ENCODE measurements at regions not wholly inside any gene's neighbourhood (a gene's known extent, or its start where the extent isn't known, plus 50 kb on each side); places are given as distances from the start of the nearest gene placed in this dataset.

DNA sequence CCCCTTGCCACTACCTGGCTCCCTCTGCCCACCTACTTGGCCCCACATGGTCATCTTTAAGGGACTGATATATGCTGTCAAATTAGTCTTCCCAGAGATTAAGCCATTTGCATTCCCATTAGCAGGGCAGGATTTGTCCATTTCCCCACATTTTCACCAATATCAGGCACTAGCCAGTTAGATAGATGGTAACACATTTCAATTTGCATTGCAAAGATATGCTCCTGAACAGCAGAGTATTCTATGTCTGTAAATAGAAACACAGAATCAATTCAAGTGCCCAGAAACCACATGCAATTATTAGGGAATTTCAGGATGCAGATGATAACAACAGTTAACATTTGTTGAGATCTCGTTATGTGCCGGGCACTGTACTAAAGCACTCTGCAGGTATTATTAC lies 92.6 kb upstream of the IL12B start:
- Histone ChIP-seq H3K27me3 (ENCODE audit: control insufficient read depth, insufficient read depth, low read length) (no peaks in the 10 kb centered on the region), H3K4me3 (ENCODE audit: low read depth, low read length) (no peak overlapping the region), H3K36me3 (ENCODE audit: control insufficient read depth, insufficient read depth, low read length) (no peaks in the 10 kb centered on the region)
- DNase-seq (ENCODE audit: low read depth) (no peak), FAIRE-seq (no peak)
- TF ChIP-seq CTCF (IDR thresholded peaks at IDR 0.05; ENCODE audit: insufficient read depth, low read length, severe bottlenecking) = no peak

DNA sequence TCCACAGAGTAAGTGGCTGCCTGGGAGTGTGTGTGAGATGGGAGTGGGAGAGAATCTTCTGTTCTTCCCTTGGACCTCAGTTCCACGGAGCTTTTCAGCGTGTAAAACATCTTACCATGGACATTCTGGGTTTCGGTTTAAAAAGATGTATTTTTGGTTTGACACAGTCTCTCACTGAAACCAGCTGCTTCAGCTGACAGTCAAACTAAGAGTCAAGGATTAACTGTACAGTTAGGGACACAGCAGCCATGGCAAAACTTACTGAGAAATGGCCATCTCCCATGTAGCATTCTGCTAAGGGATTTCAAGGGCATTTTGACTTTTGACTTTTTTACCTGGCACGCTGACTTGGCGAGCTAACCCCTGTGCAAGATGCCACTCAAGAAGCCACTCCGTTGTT lies 93.8 kb upstream of the IL12B start:
- no peak for TF ChIP-seq CTCF (IDR thresholded peaks at IDR 0.05; ENCODE audit: insufficient read depth, low read length, severe bottlenecking)
- FAIRE-seq = no peak

DNA sequence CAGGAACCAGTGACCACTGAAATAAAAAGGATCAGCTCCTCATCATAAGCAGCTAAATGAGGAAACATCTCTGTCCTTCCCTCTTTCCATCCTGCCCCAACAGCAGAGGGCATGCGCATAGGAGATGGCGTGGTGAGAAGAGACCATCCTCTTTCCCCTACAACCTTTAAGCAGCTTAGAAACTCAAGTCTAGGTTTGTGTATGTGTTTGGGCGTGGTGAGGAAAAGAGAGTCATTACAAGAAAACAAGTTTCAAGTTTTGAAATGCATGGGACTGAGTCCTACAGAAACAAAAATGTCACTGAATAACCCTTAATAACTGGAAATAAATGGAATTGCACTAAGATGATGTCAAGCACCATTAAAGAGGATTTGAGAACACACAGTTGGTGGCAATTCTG lies 96.4 kb upstream of the IL12B start:
- no peaks in the 10 kb centered on the region for H3K27me3 ChIP-seq (ENCODE audit: control insufficient read depth, insufficient read depth, low read length)
- H3K4me3 ChIP-seq (ENCODE audit: low read depth, low read length) = no peak overlapping the region
- TF ChIP-seq CTCF (IDR thresholded peaks at IDR 0.05; ENCODE audit: insufficient read depth, low read length, severe bottlenecking) = no peak
- peak; percentile 64 for FAIRE-seq
- H3K36me3 ChIP-seq (ENCODE audit: control insufficient read depth, insufficient read depth, low read length) = no peaks in the 10 kb centered on the region
- DNase-seq (ENCODE audit: low read depth) = no peak

More for the DNA sequence above, 93.8 kb upstream of the IL12B start:
- no peak overlapping the region for H3K4me3 ChIP-seq (ENCODE audit: low read depth, low read length)
- H3K36me3 ChIP-seq (ENCODE audit: control insufficient read depth, insufficient read depth, low read length) = no peaks in the 10 kb centered on the region
- H3K27me3 ChIP-seq (ENCODE audit: control insufficient read depth, insufficient read depth, low read length) = no peaks in the 10 kb centered on the region
- no peak for DNase-seq (ENCODE audit: low read depth)

- H3K4me3 ChIP-seq (ENCODE audit: low read depth, low read length) = no peak overlapping the region
- DNase-seq (ENCODE audit: low read depth) = no peak
- no peak for TF ChIP-seq CTCF (IDR thresholded peaks at IDR 0.05; ENCODE audit: insufficient read depth, low read length, severe bottlenecking)
- no peak for FAIRE-seq
- no peaks in the 10 kb centered on the region for H3K27me3 ChIP-seq (ENCODE audit: control insufficient read depth, insufficient read depth, low read length)
- H3K36me3 ChIP-seq (ENCODE audit: control insufficient read depth, insufficient read depth, low read length) = no peaks in the 10 kb centered on the region
Observed at GRCh38 chr5:159427180-159428012, 97.1 kb upstream of the IL12B start.

DNA sequence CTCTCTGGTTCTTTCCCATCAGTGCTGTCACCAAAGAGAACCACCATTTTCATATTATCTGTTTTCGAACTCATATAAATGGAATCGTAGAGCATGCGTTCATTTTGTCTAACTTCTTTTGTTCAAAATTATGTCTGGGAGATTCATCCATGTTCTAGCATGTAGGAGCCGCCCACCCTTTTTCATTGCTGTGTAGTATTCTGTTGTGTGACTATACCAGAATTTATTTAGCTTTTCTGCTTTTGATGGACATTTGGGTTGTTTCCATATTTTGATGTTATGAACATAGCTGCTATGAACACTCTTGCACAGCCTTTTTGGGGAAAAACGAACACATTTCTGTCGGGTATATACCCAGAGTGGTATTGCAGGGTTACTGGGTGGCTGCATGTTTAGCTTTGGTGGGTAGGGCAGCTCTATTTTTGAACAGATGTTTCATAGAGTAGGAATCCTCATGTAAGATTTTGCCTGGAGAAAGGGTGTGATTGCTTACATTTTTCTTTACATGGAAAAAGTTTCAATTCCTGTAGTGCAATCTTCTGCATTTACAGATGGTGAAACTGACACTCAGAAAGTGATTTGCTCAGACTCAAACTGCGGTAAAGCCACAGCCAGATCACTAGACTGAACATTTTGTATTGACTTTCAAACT lies 100.2 kb upstream of the IL12B start:
- FAIRE-seq (no peak), DNase-seq (ENCODE audit: low read depth) (no peak)
- no peak for TF ChIP-seq CTCF (IDR thresholded peaks at IDR 0.05; ENCODE audit: insufficient read depth, low read length, severe bottlenecking)
- H3K27me3 ChIP-seq (ENCODE audit: control insufficient read depth, insufficient read depth, low read length) = peaks cover 3% of the 10 kb centered on the region
- H3K36me3 ChIP-seq (ENCODE audit: control insufficient read depth, insufficient read depth, low read length) = no peaks in the 10 kb centered on the region
- no peak overlapping the region for H3K4me3 ChIP-seq (ENCODE audit: low read depth, low read length)

Data from bronchial epithelial cell (primary cell).